Loucy (cell line): ENCODE measurements at regions not wholly inside any gene's neighbourhood (a gene's known extent, or its start where the extent isn't known, plus 50 kb on each side); places are given as distances from the start of the nearest gene placed in this dataset.

Experiments
- H2AFZ ChIP-seq: fragments of 200-600 bp; sonication (generic); 2 replicates; pipeline ENCODE4 v1.6.0; 2016; ENCODE audit warnings: antibody characterized with exemption, mild to moderate bottlenecking, low read length, moderate library complexity
- H3F3A ChIP-seq: fragments of 200-600 bp; 2 replicates; pipeline ENCODE4 v1.6.0; 2016; ENCODE audit warnings: antibody characterized with exemption, low read depth, mild to moderate bottlenecking
- H3K27me3 ChIP-seq: fragments of 200-600 bp; sonication (generic); 2 replicates; pipeline ENCODE4 v1.6.1; 2014; ENCODE audit warnings: low read length, mild to moderate bottlenecking; ENCODE audit not compliant: insufficient read depth, poor library complexity, severe bottlenecking
- H3K36me3 ChIP-seq: fragments of 200-600 bp; sonication (generic); 2 replicates; pipeline ENCODE4 v1.6.1; 2016; ENCODE audit warnings: low read length; ENCODE audit not compliant: insufficient read depth
- H3K4me1 ChIP-seq: fragments of 200-600 bp; sonication (generic); 2 replicates; pipeline ENCODE4 v1.5.1; 2014; ENCODE audit warnings: low read length, mild to moderate bottlenecking; ENCODE audit not compliant: insufficient read depth, poor library complexity, severe bottlenecking
- H3K4me2 ChIP-seq: fragments of 200-600 bp; sonication (generic); 2 replicates; pipeline ENCODE4 v1.6.0; 2014; ENCODE audit warnings: antibody characterized with exemption, low read length, low read depth, mild to moderate bottlenecking; ENCODE audit not compliant: poor library complexity, severe bottlenecking
- H3K4me3 ChIP-seq: fragments of 200-600 bp; sonication (generic); 2 replicates; pipeline ENCODE4 v1.5.1; 2014; ENCODE audit warnings: low read length, mild to moderate bottlenecking, mixed read lengths; ENCODE audit not compliant: poor library complexity, severe bottlenecking
- H3K79me2 ChIP-seq: fragments of 200-600 bp; sonication (generic); 2 replicates; pipeline ENCODE4 v1.6.1; 2014; ENCODE audit warnings: low read length; ENCODE audit not compliant: insufficient read depth
- H3K9ac ChIP-seq: fragments of 200-600 bp; sonication (generic); 2 replicates; pipeline ENCODE4 v1.6.0; 2014; ENCODE audit warnings: mild to moderate bottlenecking, low read depth, low read length, moderate library complexity; ENCODE audit not compliant: poor library complexity, severe bottlenecking
- H3K9me2 ChIP-seq: fragments of 200-600 bp; sonication (generic); replicated peaks from 2 replicates; pipeline ENCODE4 v1.6.1; 2016; ENCODE audit warnings: low read depth, low read length, mixed read lengths
- H3K9me3 ChIP-seq: fragments of 200-600 bp; sonication (generic); 2 replicates; pipeline ENCODE4 v1.6.1; 2014; ENCODE audit warnings: mild to moderate bottlenecking, antibody characterized with exemption, low read length, low read depth; ENCODE audit not compliant: insufficient read depth
- H4K20me1 ChIP-seq: fragments of 200-600 bp; sonication (generic); 2 replicates; pipeline ENCODE4 v1.6.0; 2014; ENCODE audit warnings: antibody characterized with exemption, low read length, mild to moderate bottlenecking; ENCODE audit not compliant: insufficient read depth, poor library complexity, severe bottlenecking
- CTCF ChIP-seq: fragments of 200-600 bp; sonication (generic); conservative IDR thresholded peaks from 2 replicates; pipeline ENCODE4 v1.5.1; 2014; ENCODE audit warnings: mild to moderate bottlenecking, antibody characterized with exemption, low read length
- EZH2phosphoT487 ChIP-seq: fragments of 200-600 bp; IDR thresholded peaks from 2 replicates; pipeline ENCODE4 v1.6.1; 2018; ENCODE audit warnings: antibody characterized with exemption, mild to moderate bottlenecking, moderate library complexity, borderline replicate concordance

GRCh38 chr10:59078978-59079377 is 97.5 kb upstream of the PHYHIPL start:
- no peaks in the 10 kb centered on the region for H3K4me1 ChIP-seq

GRCh38 chr10:59079386-59080226 is 96.8 kb upstream of the PHYHIPL start:
- no peak for TF ChIP-seq EZH2phosphoT487
- TF ChIP-seq CTCF, result no peak
- Histone ChIP-seq H2AFZ (no peak overlapping the region), H3K36me3 (no peaks in the 10 kb centered on the region), H3K79me2 (no peaks in the 10 kb centered on the region), H3K4me3 (no peak overlapping the region), H3K9ac (no peak overlapping the region), H4K20me1 (no peaks in the 10 kb centered on the region), H3K4me2 (no peak overlapping the region), H3K4me1 (no peaks in the 10 kb centered on the region), H3K27me3 (no peaks in the 10 kb centered on the region), H3K9me3 (no peaks in the 10 kb centered on the region), H3K9me2 (no peaks in the 10 kb centered on the region), H3F3A (no peaks in the 10 kb centered on the region)

More at GRCh38 chr10:59078978-59079377, 97.5 kb upstream of the PHYHIPL start:
- Histone ChIP-seq H3K9ac (no peak overlapping the region), H3K79me2 (no peaks in the 10 kb centered on the region), H2AFZ (no peak overlapping the region), H4K20me1 (no peaks in the 10 kb centered on the region), H3F3A (no peaks in the 10 kb centered on the region), H3K27me3 (no peaks in the 10 kb centered on the region), H3K36me3 (no peaks in the 10 kb centered on the region), H3K9me2 (0 out of 2 replicates have a peak, but pooled peaks cover 3% of the 10 kb centered on the region), H3K9me3 (no peaks in the 10 kb centered on the region), H3K4me3 (no peak overlapping the region), H3K4me2 (no peak overlapping the region)
- TF ChIP-seq EZH2phosphoT487, result no peak
- TF ChIP-seq CTCF, result no peak

- no peaks in the 10 kb centered on the region for H4K20me1 ChIP-seq
- no peaks in the 10 kb centered on the region for H3K9me3 ChIP-seq
- no peaks in the 10 kb centered on the region for H3K36me3 ChIP-seq
- H3K27me3 ChIP-seq, result no peaks in the 10 kb centered on the region
- H3F3A ChIP-seq, result no peaks in the 10 kb centered on the region
- no peak overlapping the region for H3K4me2 ChIP-seq
- H2AFZ ChIP-seq, result no peak overlapping the region
- TF ChIP-seq EZH2phosphoT487, result no peak
- no peak for TF ChIP-seq CTCF
- no peaks in the 10 kb centered on the region for H3K9me2 ChIP-seq
- H3K4me3 ChIP-seq, result no peak overlapping the region
- no peak overlapping the region for H3K9ac ChIP-seq
- H3K4me1 ChIP-seq, result no peaks in the 10 kb centered on the region
- H3K79me2 ChIP-seq, result no peaks in the 10 kb centered on the region
Observed at GRCh38 chr10:59082249-59082648, 94.2 kb upstream of the PHYHIPL start.
